ENCODE measurements at regions not wholly inside any gene's neighbourhood (a gene's known extent, or its start where the extent isn't known, plus 50 kb on each side); places are given as distances from the start of the nearest gene placed in this dataset.

GRCh38 chr1:218164111-218164929 is 120.8 kb upstream of the RRP15 start:
- peak; percentile 55 for DNase-seq

- peak; percentile 54 for DNase-seq
Observed at GRCh38 chr1:218164930-218165700, 120.0 kb upstream of the RRP15 start.

- no peak for DNase-seq
Observed at GRCh38 chr1:218165701-218166114, 119.4 kb upstream of the RRP15 start.

- DNase-seq = no peak
Observed at GRCh38 chr1:218166268-218166945, 118.7 kb upstream of the RRP15 start.

GRCh38 chr1:218171302-218171893 is 113.7 kb upstream of the RRP15 start:
- DNase-seq = no peak

- no peak for DNase-seq
Observed at GRCh38 chr1:218182455-218182854, 102.6 kb upstream of the RRP15 start.

- no peak for DNase-seq
Observed at GRCh38 chr1:218200979-218201378, 84.1 kb upstream of the RRP15 start.

- DNase-seq = no peak
Observed at GRCh38 chr1:218201601-218202000, 83.5 kb upstream of the RRP15 start.

- no peak for DNase-seq
Observed at GRCh38 chr1:218205721-218206120, 79.4 kb upstream of the RRP15 start.

- DNase-seq = no peak
Observed at GRCh38 chr1:218207194-218207593, 77.9 kb upstream of the RRP15 start.

GRCh38 chr1:218209351-218209861 is 75.7 kb upstream of the RRP15 start:
- DNase-seq = no peak

GRCh38 chr1:218211241-218211640 is 73.9 kb upstream of the RRP15 start:
- DNase-seq = no peak

- no peak for DNase-seq
Observed at GRCh38 chr1:218217040-218217439, 68.1 kb upstream of the RRP15 start.

GRCh38 chr1:218219460-218219859 is 65.6 kb upstream of the RRP15 start:
- DNase-seq = no peak

- DNase-seq = no peak
Observed at GRCh38 chr1:218224101-218224500, 61.0 kb upstream of the RRP15 start.

- DNase-seq = no peak
Observed at GRCh38 chr1:218226005-218226404, 59.1 kb upstream of the RRP15 start.

Measured in activated CD8-positive, alpha-beta memory T cell treated with anti-CD3 and anti-CD28 coated beads, Interleukin-2, amount 50 U/mL, for 48 hours (primary cell).